Activated CD8-positive, alpha-beta memory T cell treated with anti-CD3 and anti-CD28 coated beads, Interleukin-2, amount 50 U/mL, for 24 hours (primary cell): ENCODE measurements at regions not wholly inside any gene's neighbourhood (a gene's known extent, or its start where the extent isn't known, plus 50 kb on each side); places are given as distances from the start of the nearest gene placed in this dataset.
"Not testable (repeated sequence)": the region's sequence is repeated elsewhere in the genome, so short reads cannot be mapped to it uniquely, and the experiment has no call there.

Source experiments
- DNase-seq: peaks from one replicate; pipeline ENCODE4 v3.0.0-alpha.2; 2020; ENCODE audit errors: extremely low read depth

GRCh38 chr20:41726727-41727126, 108.5 kb upstream of the CHD6 start:
- no peak for DNase-seq

DNA sequence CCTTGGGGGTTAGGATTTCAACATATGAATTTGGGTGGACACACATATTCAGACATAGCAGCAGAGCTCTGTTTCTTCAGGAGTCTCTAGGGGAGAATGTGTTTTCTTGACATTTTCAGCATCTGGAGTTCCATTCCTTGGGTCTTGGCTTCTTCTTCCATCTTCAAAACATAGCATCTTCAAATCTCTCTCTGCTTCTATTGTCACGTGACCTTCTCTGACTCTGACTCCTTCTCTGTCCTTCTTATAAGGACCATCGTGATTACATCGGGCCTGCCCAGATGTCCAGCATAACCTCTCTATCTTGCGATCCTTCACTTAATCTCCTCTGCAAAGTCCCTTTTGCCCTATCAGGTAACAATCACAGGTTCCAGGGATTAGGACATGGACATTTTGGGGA, 101.0 kb upstream of the CHD6 start:
- DNase-seq: no peak

- no peak for DNase-seq
Measured at GRCh38 chr20:41717483-41717882, 99.3 kb upstream of the CHD6 start.

- DNase-seq: no peak
Measured at GRCh38 chr20:41716911-41717310, 98.7 kb upstream of the CHD6 start.

DNA sequence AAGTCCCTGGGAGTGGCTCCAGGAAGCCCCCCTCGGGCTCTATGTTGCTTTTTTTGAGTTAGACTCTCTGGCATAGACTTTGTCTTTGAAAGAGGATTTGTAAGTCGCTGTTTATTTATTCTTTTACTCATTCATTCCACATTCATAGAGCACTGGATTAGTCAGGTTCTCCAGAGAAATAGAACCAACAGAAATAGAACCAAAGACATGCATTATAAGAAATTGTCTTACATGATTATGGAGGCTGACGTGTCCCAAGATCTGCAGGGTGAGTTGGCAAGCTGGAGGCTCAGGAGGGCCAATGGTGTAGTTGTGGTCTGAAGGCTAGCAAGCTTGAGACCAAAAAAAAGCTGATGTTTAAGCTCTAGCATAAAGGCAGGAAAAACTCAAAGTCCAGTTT, 98.3 kb upstream of the CHD6 start:
- no peak for DNase-seq

- no peak for DNase-seq
Measured at GRCh38 chr20:41715526-41715925, 97.3 kb upstream of the CHD6 start.

GRCh38 chr20:41714030-41714429, 95.9 kb upstream of the CHD6 start:
- no peak for DNase-seq

- no peak for DNase-seq
Measured at GRCh38 chr20:41704896-41705295, 86.7 kb upstream of the CHD6 start.

DNA sequence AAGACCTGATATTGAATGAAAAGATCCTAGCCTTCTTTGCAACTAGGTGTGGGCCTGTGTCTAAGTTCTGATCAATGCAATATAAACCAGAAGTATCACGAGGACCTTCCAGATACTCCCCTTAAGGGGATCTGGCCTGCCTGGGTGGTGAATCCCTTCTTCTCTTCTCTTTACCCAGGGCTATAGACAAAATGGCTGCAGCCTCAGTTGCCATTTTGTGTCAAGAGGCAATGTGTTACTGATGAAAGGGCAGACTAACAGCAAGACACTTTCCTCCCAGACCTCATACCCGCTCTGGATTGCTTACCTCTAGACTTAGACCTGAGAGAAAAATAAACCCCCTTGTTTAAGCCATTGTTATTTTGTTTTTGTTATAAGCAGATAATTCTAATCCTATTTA, 84.5 kb upstream of the CHD6 start:
- no peak for DNase-seq

- DNase-seq: no peak
Measured at GRCh38 chr20:41701588-41702348, 83.6 kb upstream of the CHD6 start.

DNA sequence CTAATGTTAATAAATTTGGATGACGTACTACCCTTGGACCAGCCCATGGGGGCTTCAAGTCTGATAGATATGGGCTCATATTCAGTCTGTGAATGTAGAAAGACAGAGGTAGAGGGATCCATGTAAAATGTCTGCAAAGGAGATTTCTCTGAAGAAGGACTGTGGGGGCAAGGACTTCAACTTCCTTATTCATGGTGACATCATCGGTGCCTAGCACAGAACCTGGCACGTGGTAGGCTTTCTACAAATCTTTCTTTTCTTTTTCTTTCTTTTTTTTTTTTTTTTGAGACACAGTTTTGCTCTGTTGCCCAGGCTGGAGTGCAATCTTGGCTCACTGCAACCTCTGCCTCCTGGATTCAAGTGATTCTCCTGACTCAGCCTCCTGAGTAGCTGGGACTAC, 81.5 kb upstream of the CHD6 start:
- DNase-seq: not testable (repeated sequence)

DNA sequence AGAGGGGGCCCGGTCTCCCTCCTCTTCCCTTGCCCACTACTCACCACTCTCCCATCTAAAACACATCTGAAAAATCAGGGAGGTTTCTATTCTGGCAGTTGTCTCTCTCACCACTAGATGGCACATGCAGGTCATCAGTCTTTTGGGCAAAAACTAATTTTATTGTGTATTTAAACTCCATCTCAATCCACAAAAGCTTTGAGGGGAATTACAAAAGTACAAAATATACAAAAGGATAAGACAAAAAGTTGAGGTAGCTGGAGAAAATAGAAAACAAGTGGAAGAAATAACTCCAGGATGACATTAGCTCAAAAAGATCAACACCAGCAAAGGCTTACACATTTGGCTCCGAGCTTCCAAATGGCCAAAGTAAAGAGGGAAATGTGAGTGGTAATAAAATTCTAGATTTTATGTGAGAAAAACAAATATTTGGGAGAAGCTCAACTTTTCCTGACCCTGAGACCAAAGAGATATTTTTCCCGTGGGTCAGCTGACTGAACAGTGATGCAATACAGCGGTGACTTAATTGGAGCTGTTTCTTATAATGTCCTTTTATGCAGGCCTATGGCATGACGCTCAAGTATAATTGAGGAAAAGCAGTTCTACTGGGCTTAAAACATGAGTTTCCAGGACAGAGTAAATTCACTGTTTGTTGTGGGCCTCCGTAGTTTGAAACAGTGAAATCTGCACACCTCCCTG, 79.8 kb upstream of the CHD6 start:
- DNase-seq: no peak

GRCh38 chr20:41696428-41696827, 78.3 kb upstream of the CHD6 start:
- no peak for DNase-seq

GRCh38 chr20:41694796-41695195, 76.6 kb upstream of the CHD6 start:
- no peak for DNase-seq

DNA sequence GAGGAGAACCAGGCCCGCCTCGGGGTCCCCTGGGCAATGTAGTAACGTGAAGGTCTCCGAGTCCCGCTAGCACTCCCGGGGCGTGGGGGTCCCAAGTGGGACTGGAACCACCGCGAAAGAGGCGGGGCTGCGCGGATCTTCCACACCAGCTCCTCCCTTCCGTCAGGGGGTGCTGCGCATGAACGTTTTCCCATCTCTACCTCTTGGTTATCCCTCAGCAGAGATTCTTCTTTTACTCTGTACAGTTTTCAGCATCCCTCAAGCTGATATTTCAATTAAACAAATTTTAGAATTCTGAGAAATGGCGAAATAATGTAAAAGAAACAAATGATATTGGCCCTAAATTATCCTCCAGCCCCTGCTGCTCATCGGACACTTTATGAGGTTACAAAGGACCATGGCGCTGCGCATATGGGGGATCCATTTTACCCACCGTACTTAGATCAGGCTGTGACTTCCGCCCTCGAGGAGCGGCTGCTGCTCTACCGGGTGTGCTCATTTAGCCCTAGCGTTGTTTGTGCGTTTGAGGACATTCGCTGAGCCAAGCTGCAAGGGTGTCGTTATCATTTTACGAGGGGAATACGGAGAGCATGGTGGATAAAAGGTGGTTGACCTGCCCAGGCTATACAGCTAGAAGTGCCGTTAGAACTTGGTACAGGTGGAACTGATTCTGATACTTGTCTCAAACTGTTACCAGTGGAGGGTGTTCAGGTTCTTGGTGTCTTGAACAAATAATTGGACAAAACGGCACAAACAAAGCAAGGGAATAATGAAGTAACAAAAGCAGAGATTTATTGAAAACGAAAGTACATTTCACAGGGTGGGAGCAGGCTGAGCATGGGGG, 75.2 kb upstream of the CHD6 start:
- peak; percentile 60 for DNase-seq

GRCh38 chr20:41692479-41693135, 74.4 kb upstream of the CHD6 start:
- peak; percentile 47 for DNase-seq

- DNase-seq: no peak
Measured at GRCh38 chr20:41691443-41691842, 73.3 kb upstream of the CHD6 start.

DNA sequence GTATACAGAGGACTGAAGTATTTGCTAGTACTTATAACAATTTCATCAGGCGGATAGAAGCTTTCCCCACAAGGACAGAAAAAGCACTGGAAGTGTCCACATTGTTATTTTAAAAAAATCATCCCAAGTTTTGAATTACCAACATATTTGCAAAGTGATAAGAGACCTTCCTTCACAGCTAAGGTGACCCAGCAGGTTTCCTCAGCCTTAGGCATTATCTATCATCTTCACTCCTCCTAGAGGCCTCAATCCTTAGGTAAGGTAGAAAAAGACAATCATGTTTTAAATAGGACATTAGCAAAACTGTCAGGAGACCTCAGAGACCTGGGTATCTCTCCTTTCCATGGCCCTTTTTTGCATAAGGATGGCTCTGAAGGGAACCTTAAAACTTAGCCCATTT, 72.5 kb upstream of the CHD6 start:
- DNase-seq: no peak

GRCh38 chr20:41686961-41687360, 68.8 kb upstream of the CHD6 start:
- DNase-seq: no peak

- DNase-seq: not testable (repeated sequence)
Measured at GRCh38 chr20:41685145-41685544, 67.0 kb upstream of the CHD6 start.

DNA sequence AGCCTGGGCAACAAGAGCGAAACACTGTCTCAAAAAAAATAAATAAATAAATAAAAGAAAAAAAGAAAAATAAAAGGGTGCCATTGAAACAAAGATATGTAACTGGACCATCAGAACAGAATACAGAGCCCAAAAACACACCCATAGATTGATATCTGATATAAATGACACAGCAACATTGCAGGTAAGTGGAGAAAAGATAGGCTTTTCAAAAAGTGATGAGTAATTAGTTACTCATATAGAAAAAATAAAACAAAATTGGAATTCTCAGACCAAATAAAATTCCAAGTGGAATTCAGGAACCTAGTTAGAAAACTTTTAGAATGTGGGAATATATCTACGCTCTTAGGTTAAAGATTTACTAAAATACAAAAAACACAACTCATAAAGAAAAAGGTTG, 60.6 kb upstream of the CHD6 start:
- no peak for DNase-seq

- DNase-seq: no peak
Measured at GRCh38 chr20:41672282-41672681, 54.1 kb upstream of the CHD6 start.
